Stromal cell of bone marrow (primary cell): ENCODE measurements at regions not wholly inside any gene's neighbourhood (a gene's known extent, or its start where the extent isn't known, plus 50 kb on each side); places are given as distances from the start of the nearest gene placed in this dataset.

Experiments used
- DNase-seq: peaks from one replicate; pipeline ENCODE4 v3.0.0-alpha.2; 2012; ENCODE audit warnings: low read depth

GRCh38 chr5:66494437-66494836 lies 101.8 kb upstream of the MAST4 start:
- no peak for DNase-seq

- DNase-seq, result peak; percentile 19
Measured at GRCh38 chr5:66498791-66499207, 97.4 kb upstream of the MAST4 start.

- no peak for DNase-seq
Measured at GRCh38 chr5:66503203-66503789, 92.9 kb upstream of the MAST4 start.

GRCh38 chr5:66507106-66507505 lies 89.1 kb upstream of the MAST4 start:
- DNase-seq, result no peak

DNA sequence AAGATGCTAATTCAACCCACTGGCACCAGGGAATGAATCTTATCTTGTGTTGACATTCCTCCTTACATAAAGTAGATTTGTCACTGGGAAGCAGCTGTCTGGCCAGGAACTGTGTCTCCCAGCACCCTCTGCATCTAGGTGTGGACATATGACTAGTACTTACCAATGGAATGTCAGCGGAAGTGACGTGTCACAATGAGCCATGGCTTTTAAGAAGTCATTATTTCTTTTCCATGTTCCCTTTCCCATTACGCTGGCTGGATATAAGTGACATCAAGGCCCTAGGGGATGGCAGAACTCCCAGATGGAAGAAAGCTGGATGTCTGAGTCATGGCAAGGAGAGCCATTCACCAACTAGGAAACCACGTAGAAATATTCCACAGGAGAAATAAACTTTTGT lies 84.7 kb upstream of the MAST4 start:
- no peak for DNase-seq

DNA sequence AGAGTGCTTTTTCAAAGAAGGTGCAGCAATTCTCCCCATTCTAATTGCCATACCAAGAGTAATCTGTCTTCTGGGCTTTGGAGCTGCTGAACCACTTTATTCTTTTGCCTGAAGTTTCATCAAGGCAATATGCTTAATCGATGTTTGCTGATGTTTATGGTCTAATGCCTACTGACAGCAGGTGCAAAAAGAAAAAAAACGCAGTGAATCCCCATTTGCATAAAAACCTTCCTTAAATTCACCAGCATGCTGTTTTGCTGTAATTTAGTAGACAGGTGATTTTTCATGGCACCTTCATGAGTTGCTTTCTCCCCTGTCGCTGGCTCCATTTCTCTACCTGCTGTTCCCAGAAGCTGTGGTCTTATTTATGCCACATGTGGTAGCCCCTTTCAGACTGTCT lies 83.1 kb upstream of the MAST4 start:
- DNase-seq, result no peak

GRCh38 chr5:66515209-66515608 lies 81.0 kb upstream of the MAST4 start:
- DNase-seq, result no peak

GRCh38 chr5:66516550-66516949 lies 79.6 kb upstream of the MAST4 start:
- no peak for DNase-seq

DNA sequence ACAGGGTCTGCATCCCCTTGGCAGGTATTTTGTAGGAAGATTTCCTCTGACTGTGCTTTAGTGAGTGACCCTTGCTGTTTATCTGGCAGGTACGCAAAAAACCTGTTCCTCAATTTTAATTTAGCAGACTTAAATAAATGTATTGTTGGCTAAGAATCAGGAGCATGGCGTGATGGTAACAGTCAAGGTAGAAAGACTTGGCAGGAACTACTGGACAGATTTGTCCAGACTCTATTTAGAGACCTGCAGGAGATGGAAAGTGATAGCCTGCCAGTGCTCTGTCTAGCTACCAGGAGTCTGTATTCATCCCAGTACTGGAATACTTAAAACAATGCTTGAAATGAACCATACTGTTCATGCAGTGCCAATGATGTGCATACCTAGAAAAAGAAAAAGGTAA lies 78.8 kb upstream of the MAST4 start:
- DNase-seq, result no peak

DNA sequence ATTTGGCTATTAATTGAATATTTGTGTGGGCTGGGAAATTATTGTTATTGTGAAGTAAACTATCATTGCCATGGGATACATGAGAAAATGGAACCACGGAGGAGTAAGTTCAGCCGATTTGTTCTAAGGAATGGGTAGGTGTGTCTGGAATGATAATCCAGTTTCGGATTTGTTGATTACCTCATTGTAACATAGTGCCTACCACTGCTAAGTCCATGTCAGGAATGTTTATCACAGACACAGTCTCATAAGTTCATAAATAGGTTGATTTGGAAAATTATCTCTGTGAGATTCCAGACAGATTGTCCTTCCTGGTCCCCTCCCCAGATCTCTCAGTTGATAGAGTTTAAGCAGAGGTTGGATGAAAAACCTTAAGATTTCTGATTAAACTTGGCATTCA lies 78.1 kb upstream of the MAST4 start:
- DNase-seq, result no peak

DNA sequence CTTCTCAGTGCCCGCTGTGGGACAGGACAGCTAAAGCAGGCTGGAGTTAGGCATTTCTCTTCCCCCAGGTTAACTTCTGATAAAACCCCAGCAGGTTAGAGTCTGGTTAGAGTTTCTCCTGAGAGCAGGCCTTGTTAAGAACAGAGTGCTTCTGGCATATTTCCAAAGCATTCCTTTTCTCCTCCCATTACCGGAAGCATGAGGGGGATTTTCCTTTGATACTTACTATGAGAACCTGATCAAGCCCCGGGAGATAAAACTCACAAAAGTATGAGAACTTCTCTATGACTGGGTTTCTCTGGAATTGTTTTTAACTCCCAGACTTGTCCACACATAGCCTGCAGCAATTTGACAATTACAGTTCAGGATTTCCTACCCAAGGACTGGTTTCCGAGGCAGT lies 77.4 kb upstream of the MAST4 start:
- no peak for DNase-seq

DNA sequence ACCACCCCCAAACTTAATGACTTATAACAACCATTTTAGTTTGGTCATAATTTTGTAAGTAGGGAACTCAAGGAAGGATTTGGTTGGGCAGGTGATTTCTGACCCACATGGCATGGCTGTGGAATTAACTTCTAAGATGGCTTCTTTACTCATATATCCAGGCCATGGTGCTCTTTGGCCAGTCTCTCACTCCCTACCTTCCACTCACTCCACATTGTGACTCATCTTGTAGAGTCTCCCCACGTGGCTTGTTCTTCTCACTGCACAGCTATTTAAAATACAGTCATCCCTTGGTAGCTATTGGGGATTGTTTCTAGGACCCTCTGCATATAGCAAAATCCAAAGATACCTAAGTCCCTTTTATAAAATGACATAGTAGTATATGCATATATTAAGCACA lies 76.6 kb upstream of the MAST4 start:
- DNase-seq, result no peak

GRCh38 chr5:66520854-66521253 lies 75.3 kb upstream of the MAST4 start:
- DNase-seq, result no peak

DNA sequence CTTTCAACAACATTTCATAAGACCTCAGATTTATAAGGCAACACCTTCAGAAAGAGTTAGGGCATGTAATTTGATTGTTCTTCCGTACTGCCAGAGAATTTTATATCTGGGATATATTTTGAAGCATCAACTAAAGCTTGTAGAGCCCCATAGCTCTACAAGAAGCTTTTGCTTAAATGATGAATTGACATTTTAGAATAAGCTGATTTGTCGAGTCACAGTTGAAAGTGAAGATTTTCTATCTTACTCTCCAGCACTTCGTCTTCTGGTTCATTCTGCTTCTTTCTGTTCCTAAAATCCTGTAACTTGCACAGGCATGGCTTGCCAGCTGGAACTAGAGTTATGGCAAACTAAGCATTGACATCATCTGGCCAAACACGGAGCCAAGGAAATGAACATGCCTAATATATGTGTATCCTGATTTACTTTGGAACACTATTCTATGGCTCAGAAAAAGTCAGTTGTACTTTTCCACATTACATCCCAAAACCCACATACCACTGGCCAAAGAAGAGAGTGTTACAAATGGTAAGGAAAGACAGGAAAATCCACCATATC lies 68.6 kb upstream of the MAST4 start:
- peak; percentile 4 for DNase-seq

DNA sequence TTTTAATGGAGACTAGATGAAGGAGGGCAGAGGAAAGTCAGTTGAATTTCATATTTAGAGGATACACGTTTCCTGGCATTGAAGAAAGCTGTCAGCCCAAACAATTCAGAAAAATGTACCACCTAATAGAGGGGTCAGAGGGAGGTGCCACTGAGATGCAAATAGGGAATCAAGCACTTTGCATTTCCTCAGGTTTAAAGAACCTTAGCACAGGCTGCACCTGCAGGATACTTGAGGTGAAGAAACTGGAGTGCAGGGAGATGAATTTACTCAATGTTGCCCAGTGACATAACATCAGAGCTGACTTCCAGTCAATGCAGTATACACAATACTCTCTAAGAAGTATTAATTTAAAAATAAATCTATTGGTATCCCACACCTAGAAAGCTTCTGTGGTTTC lies 67.0 kb upstream of the MAST4 start:
- no peak for DNase-seq

DNA sequence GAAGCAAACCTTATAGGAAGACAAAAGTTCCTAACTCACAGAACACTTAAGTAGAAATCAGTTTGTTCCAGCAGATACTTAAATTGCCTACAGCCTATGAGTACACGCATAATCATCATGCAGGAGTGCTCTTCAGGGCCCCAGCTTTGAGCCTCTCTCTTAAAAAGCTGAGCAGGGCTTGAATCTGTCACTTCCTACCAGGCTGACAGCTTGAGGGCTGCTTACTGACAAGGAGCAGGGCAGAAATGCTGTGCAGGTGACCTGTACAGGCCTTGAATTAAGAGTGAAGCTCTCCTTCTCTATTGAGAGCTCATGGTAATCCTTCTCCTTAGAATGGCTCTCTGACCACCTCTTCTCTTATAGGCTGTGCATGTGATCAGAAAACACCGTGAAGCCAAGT lies 66.5 kb upstream of the MAST4 start:
- no peak for DNase-seq

DNA sequence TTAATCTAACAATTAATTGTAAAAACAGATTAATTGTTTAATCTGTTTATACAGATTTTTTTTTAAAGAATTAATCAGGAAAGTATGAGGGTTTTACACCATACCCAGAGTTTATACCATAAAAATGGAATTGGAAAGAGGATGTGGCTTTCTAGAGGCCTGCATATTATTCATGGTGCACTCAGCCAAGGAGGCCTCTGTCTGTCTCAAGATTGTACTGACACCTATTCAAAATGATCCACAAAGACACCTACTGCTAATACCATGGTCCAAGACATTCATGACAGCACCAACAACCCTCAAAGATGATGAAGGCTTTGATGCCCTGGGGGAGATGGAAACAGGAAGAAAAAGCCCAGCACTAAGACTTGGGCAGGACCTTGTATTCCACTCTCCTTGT lies 58.1 kb upstream of the MAST4 start:
- DNase-seq, result no peak

DNA sequence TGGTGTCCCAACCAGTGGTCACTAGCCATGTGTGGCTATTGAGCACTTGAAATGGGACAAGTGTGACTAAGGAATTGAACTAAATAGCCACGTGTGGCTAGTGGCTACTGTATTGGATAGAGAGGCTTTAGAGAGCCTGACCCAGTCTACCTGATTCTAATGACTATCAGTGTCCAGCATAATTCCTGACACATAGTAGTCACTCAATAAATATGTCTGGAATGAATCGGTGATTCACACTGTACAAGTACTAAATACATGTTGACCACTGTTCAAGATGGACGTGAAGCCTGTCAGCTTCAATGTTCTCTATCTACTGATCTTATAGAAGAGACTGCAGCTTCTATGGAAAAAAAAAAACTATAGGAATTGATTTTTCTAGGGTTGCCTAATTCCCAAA lies 57.7 kb upstream of the MAST4 start:
- no peak for DNase-seq

GRCh38 chr5:66540078-66540477 lies 56.1 kb upstream of the MAST4 start:
- DNase-seq, result no peak

- no peak for DNase-seq
Measured at GRCh38 chr5:66542711-66543110, 53.5 kb upstream of the MAST4 start.
